ENCODE measurements at regions not wholly inside any gene's neighbourhood (a gene's known extent, or its start where the extent isn't known, plus 50 kb on each side); places are given as distances from the start of the nearest gene placed in this dataset.

- no peak for TF ChIP-seq CTCF (IDR thresholded peaks at IDR 0.05; ENCODE audit: low read depth, low read length)
- no peak for DNase-seq (ENCODE audit: low read depth, low spot score)
- in situ Hi-C loops (cut with HindIII; ENCODE audit: low sequenced_read_pairs), result no loop called here
- H3K4me3 ChIP-seq (ENCODE audit: low read depth, low read length), result no peak overlapping the region
Measured at GRCh38 chr21:34018910-34019309, 54.5 kb upstream of the MRPS6 start.

GRCh38 chr21:34018185-34018584, 55.2 kb upstream of the MRPS6 start:
- in situ Hi-C loops (cut with HindIII; ENCODE audit: low sequenced_read_pairs), result no loop called here
- TF ChIP-seq CTCF (IDR thresholded peaks at IDR 0.05; ENCODE audit: low read depth, low read length), result no peak
- no peak for DNase-seq (ENCODE audit: low read depth, low spot score)
- no peak overlapping the region for H3K4me3 ChIP-seq (ENCODE audit: low read depth, low read length)

- H3K4me3 ChIP-seq (ENCODE audit: low read depth, low read length), result no peak overlapping the region
- in situ Hi-C loops (cut with HindIII; ENCODE audit: low sequenced_read_pairs), result no loop called here
- no peak for TF ChIP-seq CTCF (IDR thresholded peaks at IDR 0.05; ENCODE audit: low read depth, low read length)
- DNase-seq (ENCODE audit: low read depth, low spot score), result no peak
Measured at GRCh38 chr21:34017039-34017961, 56.1 kb upstream of the MRPS6 start.

- DNase-seq (ENCODE audit: low read depth, low spot score), result no peak
- no peak for TF ChIP-seq CTCF (IDR thresholded peaks at IDR 0.05; ENCODE audit: low read depth, low read length)
- in situ Hi-C loops (cut with HindIII; ENCODE audit: low sequenced_read_pairs), result no loop called here
- no peak overlapping the region for H3K4me3 ChIP-seq (ENCODE audit: low read depth, low read length)
Measured at GRCh38 chr21:34012640-34013039, 60.7 kb upstream of the MRPS6 start.

- in situ Hi-C loops (cut with HindIII; ENCODE audit: low sequenced_read_pairs), result no loop called here
- no peak for DNase-seq (ENCODE audit: low read depth, low spot score)
- TF ChIP-seq CTCF (IDR thresholded peaks at IDR 0.05; ENCODE audit: low read depth, low read length), result no peak
- H3K4me3 ChIP-seq (ENCODE audit: low read depth, low read length), result no peak overlapping the region
Measured at GRCh38 chr21:34011660-34012059, 61.7 kb upstream of the MRPS6 start.

- in situ Hi-C loops (cut with HindIII; ENCODE audit: low sequenced_read_pairs), result no loop called here
- TF ChIP-seq CTCF (IDR thresholded peaks at IDR 0.05; ENCODE audit: low read depth, low read length), result no peak
- DNase-seq (ENCODE audit: low read depth, low spot score), result no peak
- no peak overlapping the region for H3K4me3 ChIP-seq (ENCODE audit: low read depth, low read length)
Measured at GRCh38 chr21:34009193-34009592, 64.2 kb upstream of the MRPS6 start.
